ENCODE measurements at regions not wholly inside any gene's neighbourhood (a gene's known extent, or its start where the extent isn't known, plus 50 kb on each side); places are given as distances from the start of the nearest gene placed in this dataset.

GRCh38 chr16:50880926-50881325, 139.0 kb downstream of the CYLD start:
- H3K27me3 Mint-ChIP-seq: peaks cover 3% of the 10 kb centered on the region
- no peak overlapping the region for H3K27ac Mint-ChIP-seq
- POLR2A ChIA-PET: no interaction called here

GRCh38 chr16:50879873-50880695, 138.2 kb downstream of the CYLD start:
- Mint-ChIP-seq H3K27ac (no peak overlapping the region), H3K4me1 (no peaks in the 10 kb centered on the region), H3K27me3 (peaks cover 10% of the 10 kb centered on the region), H3K36me3 (ENCODE audit: low read depth) (no peaks in the 10 kb centered on the region), H3K4me3 (no peak overlapping the region), H3K9me3 (no peaks in the 10 kb centered on the region)
- POLR2A ChIA-PET: no interaction called here
- CTCF ChIA-PET: no interaction called here
- DNase-seq: no peak

More at GRCh38 chr16:50880926-50881325, 139.0 kb downstream of the CYLD start:
- H3K9me3 Mint-ChIP-seq: no peaks in the 10 kb centered on the region
- DNase-seq: no peak
- H3K4me1 Mint-ChIP-seq: no peaks in the 10 kb centered on the region
- no peak overlapping the region for H3K4me3 Mint-ChIP-seq
- no peaks in the 10 kb centered on the region for H3K36me3 Mint-ChIP-seq (ENCODE audit: low read depth)
- CTCF ChIA-PET: no interaction called here

- peaks cover 13% of the 10 kb centered on the region for H3K27me3 Mint-ChIP-seq
- H3K27ac Mint-ChIP-seq: no peak overlapping the region
- no peak overlapping the region for H3K4me3 Mint-ChIP-seq
- CTCF ChIA-PET: no interaction called here
- no peaks in the 10 kb centered on the region for H3K36me3 Mint-ChIP-seq (ENCODE audit: low read depth)
- no peaks in the 10 kb centered on the region for H3K4me1 Mint-ChIP-seq
- H3K9me3 Mint-ChIP-seq: no peaks in the 10 kb centered on the region
- no peak for DNase-seq
- POLR2A ChIA-PET: no interaction called here
Measured at GRCh38 chr16:50878966-50879615, 137.2 kb downstream of the CYLD start.

- Mint-ChIP-seq H3K36me3 (ENCODE audit: low read depth) (no peaks in the 10 kb centered on the region), H3K4me3 (no peak overlapping the region), H3K27me3 (peaks cover 13% of the 10 kb centered on the region), H3K27ac (no peak overlapping the region), H3K9me3 (no peaks in the 10 kb centered on the region), H3K4me1 (no peaks in the 10 kb centered on the region)
- POLR2A ChIA-PET: no interaction called here
- no peak for DNase-seq
- CTCF ChIA-PET: no interaction called here
Measured at GRCh38 chr16:50878536-50878935, 136.7 kb downstream of the CYLD start.

- H3K4me3 Mint-ChIP-seq: no peak overlapping the region
- CTCF ChIA-PET: interaction anchor here (0.9 kb wide), 1 partner anchor 211 kb away, joined by 3 read pairs; no protein-coding TSS in a partner anchor
- peaks cover 27% of the 10 kb centered on the region for H3K27me3 Mint-ChIP-seq
- no peaks in the 10 kb centered on the region for H3K36me3 Mint-ChIP-seq (ENCODE audit: low read depth)
- POLR2A ChIA-PET: no interaction called here
- no peaks in the 10 kb centered on the region for H3K4me1 Mint-ChIP-seq
- no peak for DNase-seq
- no peak overlapping the region for H3K27ac Mint-ChIP-seq
- no peaks in the 10 kb centered on the region for H3K9me3 Mint-ChIP-seq
Measured at GRCh38 chr16:50876263-50876662, 134.4 kb downstream of the CYLD start.

GRCh38 chr16:50868577-50868976, 126.7 kb downstream of the CYLD start:
- Mint-ChIP-seq H3K4me3 (no peak overlapping the region), H3K9me3 (no peaks in the 10 kb centered on the region), H3K27me3 (peaks cover 24% of the 10 kb centered on the region), H3K4me1 (no peaks in the 10 kb centered on the region), H3K36me3 (ENCODE audit: low read depth) (no peaks in the 10 kb centered on the region), H3K27ac (no peak overlapping the region)
- ChIA-PET CTCF (no interaction called here), POLR2A (no interaction called here)
- no peak for DNase-seq

- ChIA-PET CTCF (no interaction called here), POLR2A (no interaction called here)
- no peaks in the 10 kb centered on the region for H3K36me3 Mint-ChIP-seq (ENCODE audit: low read depth)
- no peak overlapping the region for H3K4me3 Mint-ChIP-seq
- DNase-seq: no peak
- no peaks in the 10 kb centered on the region for H3K9me3 Mint-ChIP-seq
- H3K27me3 Mint-ChIP-seq: peaks cover 13% of the 10 kb centered on the region
- no peaks in the 10 kb centered on the region for H3K4me1 Mint-ChIP-seq
- H3K27ac Mint-ChIP-seq: no peak overlapping the region
Measured at GRCh38 chr16:50866806-50867205, 124.9 kb downstream of the CYLD start.

GRCh38 chr16:50864386-50864785, 122.5 kb downstream of the CYLD start:
- Mint-ChIP-seq H3K4me1 (no peaks in the 10 kb centered on the region), H3K27me3 (peaks cover 5% of the 10 kb centered on the region), H3K9me3 (no peaks in the 10 kb centered on the region), H3K4me3 (no peak overlapping the region), H3K36me3 (ENCODE audit: low read depth) (no peaks in the 10 kb centered on the region), H3K27ac (no peak overlapping the region)
- CTCF ChIA-PET: interaction anchor here (0.6 kb wide), 1 partner anchor 1480 kb away, joined by 3 read pairs; no protein-coding TSS in a partner anchor
- no peak for DNase-seq
- POLR2A ChIA-PET: no interaction called here

- no peaks in the 10 kb centered on the region for H3K36me3 Mint-ChIP-seq (ENCODE audit: low read depth)
- POLR2A ChIA-PET: no interaction called here
Measured at GRCh38 chr16:50863644-50864144, 121.8 kb downstream of the CYLD start.

GRCh38 chr16:50862818-50863643, 121.1 kb downstream of the CYLD start:
- ChIA-PET POLR2A (no interaction called here), CTCF (no interaction called here)
- no peak overlapping the region for H3K4me3 Mint-ChIP-seq
- no peaks in the 10 kb centered on the region for H3K9me3 Mint-ChIP-seq
- no peak for DNase-seq
- H3K36me3 Mint-ChIP-seq (ENCODE audit: low read depth): no peaks in the 10 kb centered on the region
- no peak overlapping the region for H3K27ac Mint-ChIP-seq
- peaks cover 5% of the 10 kb centered on the region for H3K27me3 Mint-ChIP-seq
- no peaks in the 10 kb centered on the region for H3K4me1 Mint-ChIP-seq

More at GRCh38 chr16:50863644-50864144, 121.8 kb downstream of the CYLD start:
- no peak overlapping the region for H3K27ac Mint-ChIP-seq
- no peaks in the 10 kb centered on the region for H3K9me3 Mint-ChIP-seq
- no peak overlapping the region for H3K4me3 Mint-ChIP-seq
- DNase-seq: no peak
- H3K27me3 Mint-ChIP-seq: peaks cover 5% of the 10 kb centered on the region
- no peaks in the 10 kb centered on the region for H3K4me1 Mint-ChIP-seq
- CTCF ChIA-PET: interaction anchor here (0.6 kb wide), 1 partner anchor 1480 kb away, joined by 3 read pairs; no protein-coding TSS in a partner anchor

- DNase-seq: no peak
- Mint-ChIP-seq H3K27ac (no peak overlapping the region), H3K9me3 (no peaks in the 10 kb centered on the region), H3K36me3 (ENCODE audit: low read depth) (no peaks in the 10 kb centered on the region), H3K27me3 (peaks cover 3% of the 10 kb centered on the region), H3K4me1 (no peaks in the 10 kb centered on the region), H3K4me3 (no peak overlapping the region)
- ChIA-PET POLR2A (no interaction called here), CTCF (no interaction called here)
Measured at GRCh38 chr16:50861970-50862411, 120.1 kb downstream of the CYLD start.

- H3K4me1 Mint-ChIP-seq: no peaks in the 10 kb centered on the region
- POLR2A ChIA-PET: no interaction called here
- H3K9me3 Mint-ChIP-seq: no peaks in the 10 kb centered on the region
- CTCF ChIA-PET: interaction anchor here (0.6 kb wide), 1 partner anchor 218 kb away, joined by 3 read pairs; no protein-coding TSS in a partner anchor
- H3K27ac Mint-ChIP-seq: no peak overlapping the region
- no peak overlapping the region for H3K4me3 Mint-ChIP-seq
- peaks cover 2% of the 10 kb centered on the region for H3K27me3 Mint-ChIP-seq
- H3K36me3 Mint-ChIP-seq (ENCODE audit: low read depth): no peaks in the 10 kb centered on the region
- DNase-seq: no peak
Measured at GRCh38 chr16:50861451-50861850, 119.6 kb downstream of the CYLD start.
